SK-N-SH (cell line): ENCODE measurements at regions not wholly inside any gene's neighbourhood (a gene's known extent, or its start where the extent isn't known, plus 50 kb on each side); places are given as distances from the start of the nearest gene placed in this dataset.

Experiments
- CTCF ChIA-PET: fragments of 300-600, 350-600 bp; formaldehyde crosslinking; extraction: SDS; loops from one replicate; lab custom pipeline; 2021; lab: Yijun Ruan, JAX
- POLR2A ChIA-PET: fragments of 350-600 bp; sonication (Branson Sonifier 250); formaldehyde crosslinking; extraction: SDS; loops from one replicate; lab custom pipeline; 2020; ENCODE audit warnings: antibody characterized with exemption, inconsistent platforms; lab: Yijun Ruan, JAX
- DNase-seq: peaks from one replicate; pipeline ENCODE4 v3.0.0; 2012
- H2AFZ ChIP-seq: fragments of 200-600 bp; sonication (generic); 2 replicates; pipeline ENCODE4 v1.8.1; 2016; ENCODE audit warnings: antibody characterized with exemption, mild to moderate bottlenecking, low read depth
- H3F3A ChIP-seq: fragments of 200-600 bp; sonication (generic); replicated peaks from 2 replicates; pipeline ENCODE3; 2016; ENCODE audit warnings: antibody characterized with exemption, mild to moderate bottlenecking; ENCODE audit not compliant: insufficient read depth
- H3K27ac ChIP-seq, 2 experiments: fragments of 200-500 bp in 1 of 2; fragments of 200-600 bp in 1 of 2; sonication (Bioruptor generic) in 1 of 2; sonication (generic), shearing (Covaris generic) in 1 of 2; 2 replicates each; pipeline versions ENCODE4 v1.5.1 to v1.6.1; 2014 to 2016; ENCODE audit warnings: low read depth in 2 of 2, inconsistent platforms in 1 of 2, low read length in 1 of 2, mild to moderate bottlenecking in 1 of 2, mixed read lengths in 1 of 2
- H3K27me3 ChIP-seq: fragments of 200-600 bp; sonication (generic), shearing (Covaris generic); 2 replicates; pipeline ENCODE4 v1.6.1; 2016; ENCODE audit warnings: mixed run types; ENCODE audit not compliant: insufficient read depth
- H3K36me3 ChIP-seq, 2 experiments: fragments of 200-500 bp in 1 of 2; fragments of 200-600 bp in 1 of 2; sonication (Bioruptor generic) in 1 of 2; sonication (generic) in 1 of 2; replicated peaks in 1 of 2; 2 replicates each; pipeline versions ENCODE3 to v1.5.1; 2014 to 2016; ENCODE audit warnings: low read length in 1 of 2, mild to moderate bottlenecking in 1 of 2; ENCODE audit not compliant: insufficient read depth in 2 of 2, control insufficient read depth in 1 of 2
- H3K4me1 ChIP-seq, 2 experiments: fragments of 200-500 bp in 1 of 2; fragments of 200-600 bp in 1 of 2; sonication (Bioruptor generic) in 1 of 2; sonication (generic), shearing (Covaris generic) in 1 of 2; 2 replicates each; pipeline versions ENCODE4 v1.5.1 to v1.6.1; 2014 to 2016; ENCODE audit warnings: low read depth in 1 of 2, low read length in 1 of 2, mixed run types in 1 of 2; ENCODE audit not compliant: insufficient read depth in 2 of 2, control insufficient read depth in 1 of 2
- H3K4me2 ChIP-seq: fragments of 200-600 bp; sonication (generic), shearing (Covaris generic); 2 replicates; pipeline ENCODE4 v1.6.1; 2017; ENCODE audit warnings: mixed run types
- H3K4me3 ChIP-seq, 2 experiments: fragments of 200-500 bp in 1 of 2; fragments of 200-600 bp in 1 of 2; sonication (Bioruptor generic) in 1 of 2; sonication (generic), shearing (Covaris generic) in 1 of 2; 2 replicates each; pipeline versions ENCODE4 v1.5.1 to v1.8.1; 2014 to 2016; ENCODE audit warnings: low read depth in 2 of 2, inconsistent platforms in 1 of 2, low read length in 1 of 2, mild to moderate bottlenecking in 1 of 2, mixed read lengths in 1 of 2, moderate library complexity in 1 of 2
- H3K79me2 ChIP-seq: fragments of 200-600 bp; sonication (generic); 2 replicates; pipeline ENCODE4 v1.8.1; 2017; ENCODE audit warnings: mild to moderate bottlenecking; ENCODE audit not compliant: insufficient read depth
- H3K9ac ChIP-seq: fragments of 200-600 bp; sonication (generic); 2 replicates; pipeline ENCODE4 v1.6.1; 2017; ENCODE audit warnings: mixed run types
- H3K9me2 ChIP-seq: fragments of 200-600 bp; sonication (generic); 2 replicates; pipeline ENCODE4 v1.6.1; 2017; ENCODE audit warnings: mixed run types
- H3K9me3 ChIP-seq: fragments of 200-600 bp; sonication (generic); 2 replicates; pipeline ENCODE4 v1.6.1; 2017; ENCODE audit warnings: mixed run types, mild to moderate bottlenecking, moderate library complexity
- H4K20me1 ChIP-seq: fragments of 200-600 bp; sonication (generic); 2 replicates; pipeline ENCODE4 v1.6.1; 2017; ENCODE audit warnings: mild to moderate bottlenecking, mixed run types; ENCODE audit not compliant: insufficient read depth
- ELF1 ChIP-seq: IDR thresholded peaks from 2 replicates; pipeline ENCODE4 v1.4.0; 2012
- EP300 ChIP-seq, 2 experiments: IDR thresholded peaks; 2 replicates each; pipeline versions ENCODE4 v1.4.0 to v1.6.1; 2012; ENCODE audit warnings: borderline replicate concordance in 1 of 2, low read depth in 1 of 2, low read length in 1 of 2
- EZH2phosphoT487 ChIP-seq: fragments of 200-600 bp; sonication (generic); IDR thresholded peaks from 2 replicates; pipeline ENCODE4 v1.6.1; 2017; ENCODE audit warnings: low read depth, mixed run types, mild to moderate bottlenecking, antibody characterized with exemption, moderate library complexity, borderline replicate concordance
- FOXM1 ChIP-seq: IDR thresholded peaks from 2 replicates; pipeline ENCODE4 v1.4.0; 2012; ENCODE audit warnings: low read depth, mild to moderate bottlenecking
- GATA2 ChIP-seq: sonication (generic); formaldehyde crosslinking; IDR thresholded peaks from 2 replicates; pipeline ENCODE4 v1.5.0; 2020; ENCODE audit warnings: mild to moderate bottlenecking, missing genetic modification reagents
- MEF2A ChIP-seq: IDR thresholded peaks from 2 replicates; pipeline ENCODE4 v1.4.0; 2012; ENCODE audit warnings: low read depth, borderline replicate concordance
- POLR2AphosphoS5 ChIP-seq: IDR thresholded peaks from 2 replicates; pipeline ENCODE4 v1.6.1; 2012; ENCODE audit warnings: low read depth, low read length
- RAD21 ChIP-seq: IDR thresholded peaks from 2 replicates; pipeline ENCODE4 v1.6.1; 2012; ENCODE audit warnings: mild to moderate bottlenecking, low read length
- RCOR1 ChIP-seq: fragments of 150-350 bp; IDR thresholded peaks from 2 replicates; pipeline ENCODE4 v1.6.1; 2017; ENCODE audit warnings: antibody characterized with exemption, low read length
- RFX5 ChIP-seq: IDR thresholded peaks from 2 replicates; pipeline ENCODE4 v1.6.1; 2012; ENCODE audit warnings: mild to moderate bottlenecking, improper control_type of control experiment, low read length
- RXRA ChIP-seq: IDR thresholded peaks from 2 replicates; pipeline ENCODE4 v1.4.0; 2012; ENCODE audit warnings: low read depth, mild to moderate bottlenecking, borderline replicate concordance
- SIN3A ChIP-seq: IDR thresholded peaks from 2 replicates; pipeline ENCODE4 v1.6.1; 2012; ENCODE audit warnings: low read depth, mild to moderate bottlenecking, low read length, moderate library complexity, borderline replicate concordance
- TAF1 ChIP-seq: IDR thresholded peaks from 2 replicates; pipeline ENCODE4 v1.6.1; 2012; ENCODE audit warnings: low read depth, mild to moderate bottlenecking, low read length, moderate library complexity, borderline replicate concordance
- YY1 ChIP-seq: IDR thresholded peaks from 2 replicates; pipeline ENCODE4 v1.4.0; 2012; ENCODE audit warnings: low read depth, mild to moderate bottlenecking
- WGBS: methylation state at CpG from one replicate; pipeline ENCODE4 v1.1.6; 2017; ENCODE audit warnings: low lambda C conversion rate; 5-methylcytosine and 5-hydroxymethylcytosine counted together
- TF ChIP-seq, protein P1 (sequence below): IDR thresholded peaks from 2 replicates; pipeline ENCODE4 v1.4.0; 2012; ENCODE audit warnings: low read depth, borderline replicate concordance
- TF ChIP-seq, protein P2 (sequence below): fragments of 150-350 bp; IDR thresholded peaks from 2 replicates; pipeline ENCODE4 v1.6.1; 2017; ENCODE audit warnings: antibody characterized with exemption, low read length, low read depth, borderline replicate concordance

DNA sequence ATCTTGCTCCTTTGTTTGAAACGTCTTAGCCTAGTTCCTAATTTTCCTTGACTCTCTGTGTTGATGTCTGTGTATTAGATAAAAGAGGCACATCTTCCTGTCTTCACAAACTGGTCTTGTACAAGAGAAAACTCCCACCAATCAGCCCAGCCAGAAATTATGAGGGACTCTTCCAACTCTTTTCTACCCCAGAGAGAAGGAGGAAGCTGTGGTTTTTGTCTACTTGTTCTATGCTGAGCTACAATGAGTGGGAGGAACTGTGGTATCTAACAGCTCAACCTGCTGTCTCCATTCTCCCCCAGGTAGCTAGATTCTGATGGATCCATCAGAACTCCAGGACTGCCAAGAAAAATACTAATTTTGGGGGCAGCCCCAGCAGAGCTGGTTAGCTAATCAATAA lies 392.5 kb downstream of the HS3ST3B1 start (continued):
- TF ChIP-seq, protein P1, sequence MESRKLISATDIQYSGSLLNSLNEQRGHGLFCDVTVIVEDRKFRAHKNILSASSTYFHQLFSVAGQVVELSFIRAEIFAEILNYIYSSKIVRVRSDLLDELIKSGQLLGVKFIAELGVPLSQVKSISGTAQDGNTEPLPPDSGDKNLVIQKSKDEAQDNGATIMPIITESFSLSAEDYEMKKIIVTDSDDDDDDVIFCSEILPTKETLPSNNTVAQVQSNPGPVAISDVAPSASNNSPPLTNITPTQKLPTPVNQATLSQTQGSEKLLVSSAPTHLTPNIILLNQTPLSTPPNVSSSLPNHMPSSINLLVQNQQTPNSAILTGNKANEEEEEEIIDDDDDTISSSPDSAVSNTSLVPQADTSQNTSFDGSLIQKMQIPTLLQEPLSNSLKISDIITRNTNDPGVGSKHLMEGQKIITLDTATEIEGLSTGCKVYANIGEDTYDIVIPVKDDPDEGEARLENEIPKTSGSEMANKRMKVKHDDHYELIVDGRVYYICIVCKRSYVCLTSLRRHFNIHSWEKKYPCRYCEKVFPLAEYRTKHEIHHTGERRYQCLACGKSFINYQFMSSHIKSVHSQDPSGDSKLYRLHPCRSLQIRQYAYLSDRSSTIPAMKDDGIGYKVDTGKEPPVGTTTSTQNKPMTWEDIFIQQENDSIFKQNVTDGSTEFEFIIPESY, result no peak
- TF ChIP-seq RFX5, result no peak
- TF ChIP-seq SIN3A, result no peak
- TF ChIP-seq, protein P2, sequence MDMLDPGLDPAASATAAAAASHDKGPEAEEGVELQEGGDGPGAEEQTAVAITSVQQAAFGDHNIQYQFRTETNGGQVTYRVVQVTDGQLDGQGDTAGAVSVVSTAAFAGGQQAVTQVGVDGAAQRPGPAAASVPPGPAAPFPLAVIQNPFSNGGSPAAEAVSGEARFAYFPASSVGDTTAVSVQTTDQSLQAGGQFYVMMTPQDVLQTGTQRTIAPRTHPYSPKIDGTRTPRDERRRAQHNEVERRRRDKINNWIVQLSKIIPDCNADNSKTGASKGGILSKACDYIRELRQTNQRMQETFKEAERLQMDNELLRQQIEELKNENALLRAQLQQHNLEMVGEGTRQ, result no peak
- no peak for TF ChIP-seq EZH2phosphoT487
- no peak for TF ChIP-seq FOXM1
- TF ChIP-seq GATA2, result no peak
- no peak for TF ChIP-seq RAD21
- no peak for TF ChIP-seq YY1

GRCh38 chr17:14690704-14691103 lies 389.8 kb downstream of the HS3ST3B1 start:
- Histone ChIP-seq H3K27ac (no peak overlapping the region), H3K79me2 (no peaks in the 10 kb centered on the region), H3K9me3 (no peaks in the 10 kb centered on the region), H3K36me3 (peaks cover 0 to 4% of the 10 kb centered on the region in 2 experiments), H3K4me3 (no peak overlapping the region), H3K4me2 (no peak overlapping the region), H3K4me1 (no peaks in the 10 kb centered on the region), H3K9ac (no peak overlapping the region), H3K27me3 (no peaks in the 10 kb centered on the region), H3K9me2 (0 out of 2 replicates have a peak, but pooled peaks cover 6% of the 10 kb centered on the region), H4K20me1 (no peaks in the 10 kb centered on the region), H3F3A (no peaks in the 10 kb centered on the region), H2AFZ (no peak overlapping the region)
- WGBS, result 4% methylated on average over 2 of the region's 2 CpGs
- POLR2A ChIA-PET, result no interaction called here
- no peak for TF ChIP-seq RXRA
- no peak for TF ChIP-seq RCOR1
- TF ChIP-seq GATA2, result no peak
- TF ChIP-seq MEF2A, result no peak
- TF ChIP-seq, protein P1, result no peak
- no peak for TF ChIP-seq EP300 (IDR thresholded peaks at IDR 0.05; ENCODE audit: borderline replicate concordance in 1 of 2, low read depth in 1 of 2, low read length in 1 of 2)
- no peak for TF ChIP-seq POLR2AphosphoS5
- no peak for TF ChIP-seq TAF1
- no peak for TF ChIP-seq ELF1
- no peak for DNase-seq
- CTCF ChIA-PET, result no interaction called here
